ENCODE measurements at regions not wholly inside any gene's neighbourhood (a gene's known extent, or its start where the extent isn't known, plus 50 kb on each side); places are given as distances from the start of the nearest gene placed in this dataset.
"Not testable (repeated sequence)": the region's sequence is repeated elsewhere in the genome, so short reads cannot be mapped to it uniquely, and the experiment has no call there.

GRCh38 chr3:75840160-75840559, 54.8 kb upstream of the ZNF717 start:
- DNase-seq; H3K4me3 ChIP-seq; intact Hi-C loops (cut with DNase I; ENCODE audit: low total_unique reads); H3K27ac ChIP-seq; in situ Hi-C loops (cut with MboI; ENCODE audit: low sequenced_read_pairs in 4 of 4); H3K36me3 ChIP-seq; H3K9me3 ChIP-seq; H3K4me1 ChIP-seq; ATAC-seq; H3K27me3 ChIP-seq: not testable (repeated sequence)

- intact Hi-C loops (cut with DNase I; ENCODE audit: low total_unique reads); H3K4me3 ChIP-seq; H3K27ac ChIP-seq; DNase-seq; H3K9me3 ChIP-seq; H3K4me1 ChIP-seq; H3K27me3 ChIP-seq; ATAC-seq; H3K36me3 ChIP-seq; in situ Hi-C loops (cut with MboI; ENCODE audit: low sequenced_read_pairs in 4 of 4): not testable (repeated sequence)
These were observed 65.1 kb upstream of the ZNF717 start for GRCh38 chr3:75850301-75851008.

GRCh38 chr3:75863130-75863529, 77.8 kb upstream of the ZNF717 start:
- H3K27ac ChIP-seq: no peak overlapping the region
- H3K9me3 ChIP-seq: no peaks in the 10 kb centered on the region
- no peak for DNase-seq
- intact Hi-C loops (cut with DNase I; ENCODE audit: low total_unique reads) (no loop called here), in situ Hi-C loops (cut with MboI; ENCODE audit: low sequenced_read_pairs in 4 of 4) (no loop called here)
- no peak for TF ChIP-seq CTCF (IDR thresholded peaks at IDR 0.05 in 4 of 5, conservative IDR thresholded peaks at IDR 0.05 in 1 of 5)
- no peak for TF ChIP-seq POLR2A (IDR thresholded peaks at IDR 0.05)
- ATAC-seq: no peak
- no peaks in the 10 kb centered on the region for H3K4me1 ChIP-seq
- no peaks in the 10 kb centered on the region for H3K36me3 ChIP-seq
- H3K27me3 ChIP-seq: no peaks in the 10 kb centered on the region
- no peak overlapping the region for H3K4me3 ChIP-seq

GRCh38 chr3:75863878-75864277, 78.5 kb upstream of the ZNF717 start:
- in situ Hi-C loops (cut with MboI; ENCODE audit: low sequenced_read_pairs in 4 of 4): no loop called here
- H3K36me3 ChIP-seq: no peaks in the 10 kb centered on the region
- H3K27me3 ChIP-seq: no peaks in the 10 kb centered on the region
- H3K9me3 ChIP-seq: no peaks in the 10 kb centered on the region
- ATAC-seq: no peak
- TF ChIP-seq POLR2A (IDR thresholded peaks at IDR 0.05) (no peak), CTCF (IDR thresholded peaks at IDR 0.05 in 4 of 5, conservative IDR thresholded peaks at IDR 0.05 in 1 of 5) (no peak)
- no peak overlapping the region for H3K27ac ChIP-seq
- H3K4me3 ChIP-seq: no peak overlapping the region
- intact Hi-C loops (cut with DNase I; ENCODE audit: low total_unique reads): no loop called here
- H3K4me1 ChIP-seq: no peaks in the 10 kb centered on the region
- no peak for DNase-seq

- H3K4me1 ChIP-seq; DNase-seq; in situ Hi-C loops (cut with MboI; ENCODE audit: low sequenced_read_pairs in 4 of 4); H3K4me3 ChIP-seq; H3K27ac ChIP-seq; H3K9me3 ChIP-seq; ATAC-seq; intact Hi-C loops (cut with DNase I; ENCODE audit: low total_unique reads); H3K36me3 ChIP-seq; H3K27me3 ChIP-seq: not testable (repeated sequence)
These were observed 98.4 kb upstream of the ZNF717 start for GRCh38 chr3:75883719-75884118.

GRCh38 chr3:75886971-75887526, 101.7 kb upstream of the ZNF717 start:
- Histone ChIP-seq H3K9me3 (no peaks in the 10 kb centered on the region), H3K36me3 (no peaks in the 10 kb centered on the region), H3K4me3 (no peak overlapping the region), H3K4me1 (no peaks in the 10 kb centered on the region), H3K27ac (no peak overlapping the region), H3K27me3 (no peaks in the 10 kb centered on the region)
- in situ Hi-C loops (cut with MboI; ENCODE audit: low sequenced_read_pairs in 4 of 4) (no loop called here), intact Hi-C loops (cut with DNase I; ENCODE audit: low total_unique reads) (no loop called here)
- ATAC-seq: no peak
- no peak for TF ChIP-seq POLR2A (IDR thresholded peaks at IDR 0.05)
- TF ChIP-seq CTCF (IDR thresholded peaks at IDR 0.05 in 4 of 5, conservative IDR thresholded peaks at IDR 0.05 in 1 of 5): no peak
- DNase-seq: no peak
